ENCODE measurements at regions not wholly inside any gene's neighbourhood (a gene's known extent, or its start where the extent isn't known, plus 50 kb on each side); places are given as distances from the start of the nearest gene placed in this dataset.

DNA sequence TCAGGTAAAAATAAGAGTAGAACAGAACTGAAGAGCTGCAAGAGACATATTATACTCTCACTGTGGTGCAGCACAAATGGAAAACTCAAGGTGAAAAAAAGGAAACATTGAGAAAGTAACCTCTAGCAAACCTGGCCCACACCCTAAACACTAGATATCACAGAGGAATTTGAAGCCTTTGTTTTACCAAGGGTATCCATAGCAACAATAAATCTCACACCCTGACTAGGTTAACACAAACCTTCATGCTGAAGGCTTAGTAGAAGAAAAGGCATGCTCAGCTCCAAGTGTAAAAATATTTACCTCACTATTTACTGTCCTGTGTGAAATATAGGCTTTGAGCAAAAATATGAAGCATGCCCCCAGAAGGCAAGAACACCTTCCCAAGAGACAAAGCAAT, 61.9 kb upstream of the TAB3 start:
- POLR2A ChIA-PET (ENCODE audit: unreplicated experiment): no interaction called here
- DNase-seq (no peak), ATAC-seq (no peak)
- Histone ChIP-seq H3K4me2 (ENCODE audit: low read length) (no peak overlapping the region), H3K27ac (ENCODE audit: low read length) (no peak overlapping the region), H3K36me3 (ENCODE audit: low read depth, low read length) (no peaks in the 10 kb centered on the region), H2AFZ (ENCODE audit: low read length) (no peak overlapping the region), H3K4me3 (ENCODE audit: low read length) (no peak overlapping the region), H3K27me3 (ENCODE audit: low read length) (no peaks in the 10 kb centered on the region), H4K20me1 (ENCODE audit: low read length) (no peaks in the 10 kb centered on the region), H3K9ac (ENCODE audit: low read length) (no peak overlapping the region), H3K79me2 (ENCODE audit: low read length) (no peaks in the 10 kb centered on the region), H3K9me3 (ENCODE audit: low read length) (no peaks in the 10 kb centered on the region), H3K9me2 (replicated peaks; ENCODE audit: low read length) (no peaks in the 10 kb centered on the region), H3F3A (ENCODE audit: low read length, unreplicated experiment) (no peaks in the 10 kb centered on the region), H3K4me1 (ENCODE audit: insufficient read depth, low read length) (no peaks in the 10 kb centered on the region)
- TF ChIP-seq EZH2phosphoT487 (IDR thresholded peaks at IDR 0.05; ENCODE audit: borderline replicate concordance, low read length): no peak
- no peak for TF ChIP-seq EZH2 (IDR thresholded peaks at IDR 0.05; ENCODE audit: low read length, unreplicated experiment)
- TF ChIP-seq CTCF (conservative IDR thresholded peaks at IDR 0.05; ENCODE audit: low read depth, low read length): no peak
- intact Hi-C loops (cut with micrococcal nuclease): no loop called here
- CTCF ChIA-PET: no interaction called here
- BruUV-seq (replicated peaks): no TSS peak

GRCh38 chrX:30950391-30950790, 61.3 kb upstream of the TAB3 start:
- no peak overlapping the region for H3K4me3 ChIP-seq (ENCODE audit: low read length)
- no peaks in the 10 kb centered on the region for H3K9me3 ChIP-seq (ENCODE audit: low read length)
- no peaks in the 10 kb centered on the region for H3K9me2 ChIP-seq (replicated peaks; ENCODE audit: low read length)
- H3K9ac ChIP-seq (ENCODE audit: low read length): no peak overlapping the region
- intact Hi-C loops (cut with micrococcal nuclease): no loop called here
- no peaks in the 10 kb centered on the region for H3K27me3 ChIP-seq (ENCODE audit: low read length)
- no peak overlapping the region for H2AFZ ChIP-seq (ENCODE audit: low read length)
- ChIA-PET POLR2A (ENCODE audit: unreplicated experiment) (no interaction called here), CTCF (no interaction called here)
- H3K4me2 ChIP-seq (ENCODE audit: low read length): no peak overlapping the region
- BruUV-seq (replicated peaks): no TSS peak
- H3K36me3 ChIP-seq (ENCODE audit: low read depth, low read length): no peaks in the 10 kb centered on the region
- no peak overlapping the region for H3K27ac ChIP-seq (ENCODE audit: low read length)
- ATAC-seq (no peak), DNase-seq (no peak)
- H4K20me1 ChIP-seq (ENCODE audit: low read length): no peaks in the 10 kb centered on the region
- no peaks in the 10 kb centered on the region for H3F3A ChIP-seq (ENCODE audit: low read length, unreplicated experiment)
- TF ChIP-seq EZH2 (IDR thresholded peaks at IDR 0.05; ENCODE audit: low read length, unreplicated experiment) (no peak), EZH2phosphoT487 (IDR thresholded peaks at IDR 0.05; ENCODE audit: borderline replicate concordance, low read length) (no peak), CTCF (conservative IDR thresholded peaks at IDR 0.05; ENCODE audit: low read depth, low read length) (no peak)
- no peaks in the 10 kb centered on the region for H3K4me1 ChIP-seq (ENCODE audit: insufficient read depth, low read length)
- no peaks in the 10 kb centered on the region for H3K79me2 ChIP-seq (ENCODE audit: low read length)

- Histone ChIP-seq H3K79me2 (ENCODE audit: low read length) (no peaks in the 10 kb centered on the region), H3K4me2 (ENCODE audit: low read length) (no peak overlapping the region), H3K9ac (ENCODE audit: low read length) (no peak overlapping the region), H3K36me3 (ENCODE audit: low read depth, low read length) (no peaks in the 10 kb centered on the region), H4K20me1 (ENCODE audit: low read length) (no peaks in the 10 kb centered on the region), H3K9me3 (ENCODE audit: low read length) (no peaks in the 10 kb centered on the region), H3K4me3 (ENCODE audit: low read length) (no peak overlapping the region), H3K9me2 (replicated peaks; ENCODE audit: low read length) (no peaks in the 10 kb centered on the region), H3K4me1 (ENCODE audit: insufficient read depth, low read length) (no peaks in the 10 kb centered on the region), H3K27me3 (ENCODE audit: low read length) (no peaks in the 10 kb centered on the region), H3K27ac (ENCODE audit: low read length) (no peak overlapping the region), H2AFZ (ENCODE audit: low read length) (no peak overlapping the region), H3F3A (ENCODE audit: low read length, unreplicated experiment) (no peaks in the 10 kb centered on the region)
- no TSS peak for BruUV-seq (replicated peaks)
- CTCF ChIA-PET: no interaction called here
- TF ChIP-seq EZH2 (IDR thresholded peaks at IDR 0.05; ENCODE audit: low read length, unreplicated experiment): no peak
- no peak for TF ChIP-seq CTCF (conservative IDR thresholded peaks at IDR 0.05; ENCODE audit: low read depth, low read length)
- no peak for TF ChIP-seq EZH2phosphoT487 (IDR thresholded peaks at IDR 0.05; ENCODE audit: borderline replicate concordance, low read length)
- DNase-seq (no peak), ATAC-seq (no peak)
- POLR2A ChIA-PET (ENCODE audit: unreplicated experiment): no interaction called here
- intact Hi-C loops (cut with micrococcal nuclease): no loop called here
These were observed 60.5 kb upstream of the TAB3 start for GRCh38 chrX:30949554-30949953.

Data from PC-3 (cell line).